SIG-M5 treated with dmso at 0.1 percent for 504 hours (cell line): ENCODE measurements at regions not wholly inside any gene's neighbourhood (a gene's known extent, or its start where the extent isn't known, plus 50 kb on each side); places are given as distances from the start of the nearest gene placed in this dataset.

ENCODE experiments used
- DNase-seq: peaks from one replicate; lab custom pipeline; 2025; ENCODE audit not compliant: unreplicated experiment; lab: John Stamatoyannopoulos, UW

- DNase-seq: no peak
Measured at GRCh38 chr10:128863411-128863810, 603.6 kb upstream of the MGMT start.

DNA sequence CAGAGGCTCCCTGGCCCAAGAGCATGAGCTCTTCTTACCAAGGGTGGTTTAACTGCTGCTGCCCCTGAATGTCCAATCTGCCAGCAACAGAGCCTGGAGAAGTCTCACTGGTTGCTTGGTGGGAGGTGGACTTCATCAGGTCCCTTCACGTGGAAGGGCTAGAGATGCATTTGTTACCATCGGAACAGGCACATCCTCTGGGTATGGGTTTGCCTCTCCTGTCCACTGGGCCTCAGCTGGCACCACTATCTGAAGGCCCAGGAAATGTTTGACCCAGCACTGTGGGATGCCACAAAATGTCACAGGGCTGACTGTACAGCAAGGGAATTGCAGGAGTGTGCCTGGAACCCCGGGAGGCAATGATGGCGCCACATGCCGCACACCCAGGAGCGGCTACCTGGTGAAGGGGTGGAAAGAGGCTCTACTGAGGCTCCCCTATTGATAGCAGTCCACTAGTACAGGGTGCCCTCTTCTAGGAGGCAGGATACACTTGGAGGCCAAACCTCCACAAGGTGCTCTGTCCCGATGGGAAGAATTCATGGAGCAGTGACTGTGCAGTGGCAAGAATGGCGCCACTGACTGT lies 603.1 kb upstream of the MGMT start:
- DNase-seq: no peak

- no peak for DNase-seq
Measured at GRCh38 chr10:128864554-128865295, 602.3 kb upstream of the MGMT start.

GRCh38 chr10:128865436-128866195 lies 601.4 kb upstream of the MGMT start:
- DNase-seq: no peak

DNA sequence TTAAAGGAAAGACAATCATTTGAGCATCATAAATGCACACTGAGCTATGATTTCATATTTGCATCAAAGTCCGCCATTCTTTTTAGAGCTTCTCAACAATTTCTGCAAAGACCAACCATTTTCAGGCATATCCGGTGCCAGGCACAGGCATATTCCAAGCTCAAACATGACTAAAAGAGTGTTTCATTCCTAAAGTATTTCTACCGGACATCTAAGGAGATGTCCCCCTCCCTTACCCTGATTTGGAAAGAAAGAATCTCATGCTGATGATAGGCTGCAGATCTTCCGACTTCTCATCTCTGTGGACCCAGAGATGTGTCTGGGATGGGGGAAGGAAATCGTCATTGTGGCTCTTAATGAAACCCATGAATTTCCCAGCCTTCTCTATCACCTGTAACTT lies 600.5 kb upstream of the MGMT start:
- no peak for DNase-seq

- DNase-seq: no peak
Measured at GRCh38 chr10:128867210-128867609, 599.8 kb upstream of the MGMT start.

- DNase-seq: no peak
Measured at GRCh38 chr10:128867819-128868218, 599.2 kb upstream of the MGMT start.

GRCh38 chr10:128868481-128868880 lies 598.6 kb upstream of the MGMT start:
- no peak for DNase-seq

DNA sequence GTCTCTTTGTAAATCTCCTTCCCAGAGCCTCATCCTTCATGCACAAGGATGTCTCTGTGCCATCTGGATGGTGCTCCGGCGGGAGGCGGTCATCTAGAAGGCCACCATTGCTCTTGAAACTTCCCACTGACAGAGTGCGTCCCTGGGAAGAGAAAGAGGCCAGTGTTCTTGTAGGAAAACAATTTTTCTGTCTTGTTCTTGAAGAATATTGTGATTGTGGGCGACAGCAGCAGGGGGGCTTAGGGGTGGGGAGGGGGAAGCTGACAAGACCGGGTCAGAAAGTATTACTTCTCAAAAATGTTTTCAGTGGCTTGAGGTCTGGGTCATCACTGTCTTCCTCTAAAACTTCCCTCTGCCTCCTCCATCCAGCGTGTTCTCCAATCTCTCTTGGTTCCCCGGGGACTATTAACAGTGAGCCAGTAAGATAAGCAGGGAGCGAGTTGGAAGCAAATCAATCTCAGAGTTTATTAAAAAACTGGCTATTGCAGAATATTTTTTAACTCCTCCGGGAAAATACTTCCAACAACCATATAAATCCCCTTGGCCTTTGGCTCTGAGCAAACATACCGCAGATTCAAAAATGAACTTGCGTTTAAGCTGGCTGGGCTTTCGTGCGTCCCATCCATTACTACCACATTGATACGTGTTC lies 597.8 kb upstream of the MGMT start:
- no peak for DNase-seq

DNA sequence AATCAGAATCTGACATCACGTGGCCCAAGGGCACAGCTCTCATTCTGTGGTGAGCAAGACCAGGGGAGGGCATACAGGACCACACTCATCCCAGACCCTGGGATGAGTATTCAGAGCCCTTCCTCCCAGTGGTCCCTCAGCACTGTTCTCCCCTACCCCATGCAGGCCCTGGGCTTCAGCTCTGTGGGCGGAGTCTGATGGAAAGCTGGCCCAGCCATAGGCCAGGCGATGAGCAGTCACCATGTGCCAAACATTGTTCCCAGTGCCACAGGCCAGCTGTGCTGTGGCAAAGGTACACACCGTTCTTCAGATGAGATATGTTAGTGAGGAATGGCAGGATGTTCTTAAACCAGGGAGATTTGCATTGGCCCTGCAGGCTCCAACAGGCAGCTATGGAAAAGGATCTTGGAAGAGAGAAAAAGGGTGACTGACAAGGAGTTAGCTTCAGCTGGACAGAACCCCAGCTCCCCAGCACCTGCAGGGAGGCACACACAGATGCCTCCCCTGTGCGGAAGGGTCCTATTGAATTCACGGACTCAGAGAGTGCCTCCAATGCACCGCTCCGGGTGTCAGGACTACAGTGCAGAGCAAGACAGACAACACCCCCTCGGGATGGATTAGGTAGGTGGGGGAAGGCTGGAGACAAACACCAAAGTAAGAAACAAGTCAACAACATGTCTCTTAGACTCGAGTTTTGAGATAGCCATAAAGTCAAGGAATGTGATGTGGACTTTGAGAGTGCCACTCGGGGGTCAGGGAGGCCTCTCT lies 596.0 kb upstream of the MGMT start:
- DNase-seq: no peak

DNA sequence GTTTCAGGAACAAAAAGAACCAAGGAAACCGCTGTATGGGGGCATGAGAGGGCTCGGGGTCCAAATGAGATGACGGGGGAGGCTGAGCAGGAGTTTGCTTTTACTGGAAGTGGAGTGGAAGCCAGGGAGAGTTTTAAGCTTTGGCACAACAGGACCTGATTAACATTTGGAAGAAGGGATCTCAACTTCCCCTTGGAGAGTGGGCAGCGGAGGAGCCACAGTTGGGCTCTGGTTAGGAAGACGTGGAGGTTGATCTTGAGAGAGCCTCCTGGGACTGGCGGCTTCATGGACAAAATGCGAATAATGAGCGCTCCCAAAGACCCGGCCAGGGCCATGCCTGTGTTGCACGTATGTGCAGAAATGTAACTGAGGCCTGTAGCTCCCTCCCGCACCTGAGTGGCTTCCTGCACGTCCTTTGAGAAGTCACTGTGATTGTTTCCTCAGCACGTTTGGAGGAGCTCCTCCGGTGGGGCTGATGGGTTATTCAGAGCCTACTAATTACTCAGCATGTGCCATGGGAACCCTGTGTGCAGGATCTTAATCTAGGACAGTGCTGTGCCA lies 595.3 kb upstream of the MGMT start:
- DNase-seq: no peak

- DNase-seq: no peak
Measured at GRCh38 chr10:128873411-128874054, 593.5 kb upstream of the MGMT start.

DNA sequence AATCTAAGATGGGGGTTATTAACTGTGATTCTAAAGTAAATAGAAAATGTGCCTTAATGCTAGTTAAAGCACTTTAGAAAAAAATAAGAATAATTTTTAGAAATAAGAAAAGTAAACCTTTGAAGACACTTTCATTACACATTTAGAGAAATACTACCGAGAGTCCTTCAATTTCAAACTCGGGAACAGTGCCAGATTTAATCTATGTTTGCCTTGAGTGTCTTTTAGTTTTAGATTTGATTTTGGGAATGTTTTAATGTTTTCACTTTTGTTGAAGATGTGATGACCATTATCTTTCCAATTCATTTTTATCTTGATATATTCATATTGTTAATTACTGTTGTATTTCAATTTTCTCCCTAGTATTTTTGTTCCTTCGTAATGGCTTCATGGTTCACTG lies 592.7 kb upstream of the MGMT start:
- no peak for DNase-seq

GRCh38 chr10:128875030-128875744 lies 591.9 kb upstream of the MGMT start:
- no peak for DNase-seq

DNA sequence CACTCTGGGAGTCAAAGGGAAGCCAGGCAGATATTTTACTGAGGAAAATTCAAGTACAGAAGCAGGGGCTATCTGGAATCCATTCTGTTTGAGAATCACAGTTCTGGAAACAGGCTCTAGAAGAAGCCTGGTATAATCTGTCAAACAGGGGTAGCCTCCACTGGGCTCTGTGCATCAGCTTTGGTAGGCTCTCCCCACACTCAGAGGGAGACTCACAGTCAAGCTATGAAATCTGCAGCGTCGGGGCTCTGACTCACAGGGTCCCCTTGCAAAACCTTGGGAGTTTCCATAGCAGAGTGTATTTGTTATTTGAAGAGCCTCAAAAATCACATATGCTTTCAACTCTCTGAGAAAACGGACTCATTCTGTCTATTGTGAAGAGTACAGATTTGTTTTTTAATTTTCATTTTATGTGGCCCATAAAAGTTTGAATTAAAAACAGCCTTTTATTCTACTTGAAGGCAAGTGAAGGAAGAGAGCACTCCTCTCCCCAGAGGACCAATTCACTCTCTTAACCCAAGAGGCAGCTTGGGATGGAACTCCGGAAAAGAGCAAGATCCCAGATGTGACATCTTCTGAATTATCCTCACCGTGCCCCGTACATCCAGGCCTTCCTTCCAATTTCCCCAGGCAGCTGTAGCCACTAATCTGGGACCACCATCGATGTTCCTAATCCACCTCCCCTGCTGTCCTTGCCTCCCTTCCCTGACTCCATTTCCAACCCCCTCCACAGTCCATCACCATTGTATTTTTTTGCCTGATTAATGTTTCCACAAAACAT lies 590.9 kb upstream of the MGMT start:
- no peak for DNase-seq

DNA sequence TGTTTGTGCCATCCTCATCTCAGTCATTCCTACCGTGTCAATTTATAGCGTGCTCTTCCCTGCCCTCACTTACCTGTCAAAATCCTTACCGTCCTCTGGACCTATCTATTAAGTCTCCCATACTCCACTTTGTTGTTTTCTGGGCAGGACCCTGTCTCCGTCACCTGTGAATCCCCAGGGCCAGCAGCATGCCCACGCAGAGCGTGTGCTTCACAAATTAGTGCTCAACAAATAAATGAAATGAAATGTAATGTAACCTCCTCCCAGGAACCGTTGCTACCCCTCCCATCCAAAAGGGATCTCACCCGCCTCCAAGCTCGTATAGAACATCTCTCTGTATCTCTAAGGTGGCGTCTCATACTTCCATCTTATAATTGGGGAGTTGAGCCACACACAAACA lies 589.9 kb upstream of the MGMT start:
- DNase-seq: no peak

DNA sequence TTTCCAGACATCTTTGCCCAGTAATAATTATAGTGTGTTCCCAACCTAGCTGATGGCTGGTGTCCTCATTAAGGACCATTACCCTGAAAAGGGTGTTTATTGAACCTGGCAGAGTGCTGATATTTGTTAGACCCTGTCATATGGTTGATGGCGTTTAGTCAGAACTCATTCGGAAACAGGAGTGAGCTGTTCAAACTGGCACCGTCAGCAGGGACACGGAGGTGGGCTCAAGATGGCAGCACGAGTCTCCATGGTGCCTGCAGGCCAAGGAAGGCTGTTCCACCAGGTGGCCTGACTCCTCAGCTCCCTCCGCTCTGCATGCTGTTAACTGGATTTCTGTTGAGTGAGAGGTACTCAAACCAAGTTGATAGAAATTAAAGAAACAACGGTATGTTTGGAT lies 589.1 kb upstream of the MGMT start:
- no peak for DNase-seq

DNA sequence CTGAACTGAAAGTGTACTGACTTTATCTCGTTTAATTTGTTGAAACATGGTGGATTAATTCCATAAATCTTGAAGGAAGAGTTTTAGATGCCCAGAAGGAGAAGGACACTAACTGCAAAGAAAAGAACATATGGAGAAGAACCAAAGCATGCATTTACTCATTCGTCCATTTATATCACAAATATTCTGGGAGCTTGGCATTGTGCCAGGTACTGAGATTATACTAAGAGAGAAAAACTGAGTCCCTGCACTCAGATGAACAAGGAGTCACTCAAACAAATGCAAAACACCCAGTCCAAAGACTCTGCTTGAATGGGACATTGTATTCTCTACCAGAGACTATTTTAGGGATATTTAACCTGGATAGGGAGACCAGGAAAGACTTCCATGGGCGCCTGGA lies 588.0 kb upstream of the MGMT start:
- DNase-seq: no peak
